Testis (tissue), 2 donors: ENCODE measurements at regions not wholly inside any gene's neighbourhood (a gene's known extent, or its start where the extent isn't known, plus 50 kb on each side); places are given as distances from the start of the nearest gene placed in this dataset.

Experiments
- DNase-seq: peaks from one replicate; pipeline ENCODE4 v3.0.0-alpha.2; 2019
- H3K27ac ChIP-seq, 2 donors: fragments of 200-600 bp; sonication (generic); one replicate each; pipeline ENCODE4 v1.5.1; 2019
- H3K27me3 ChIP-seq: fragments of 200-600 bp; sonication (generic); one replicate; pipeline ENCODE4 v1.5.1; 2019
- H3K36me3 ChIP-seq: fragments of 200-600 bp; sonication (generic); one replicate; pipeline ENCODE4 v1.5.1; 2017; ENCODE audit warnings: low read depth; ENCODE audit errors: missing control alignments
- H3K4me1 ChIP-seq: fragments of 200-600 bp; sonication (generic); one replicate; pipeline ENCODE4 v1.5.1; 2019
- H3K4me3 ChIP-seq, 2 donors: fragments of 200-600 bp; sonication (generic); one replicate each; pipeline ENCODE4 v1.5.1; 2017 to 2019
- H3K9me3 ChIP-seq: fragments of 200-600 bp; sonication (generic); one replicate; pipeline ENCODE4 v1.5.1; 2017
- CTCF ChIP-seq, 3 experiments: fragments of 450-650 bp in 2 of 3; fragments of 200-600 bp in 1 of 3; sonication (generic) in 1 of 3; IDR thresholded peaks; one replicate each; pipeline ENCODE4 v1.5.1; 2016 to 2019; ENCODE audit warnings: antibody characterized with exemption in 3 of 3, mild to moderate bottlenecking in 2 of 3, moderate library complexity in 1 of 3
- POLR2A ChIP-seq: fragments of 450-650 bp; IDR thresholded peaks from one replicate; pipeline ENCODE4 v1.6.1; 2017; ENCODE audit warnings: antibody characterized with exemption, mild to moderate bottlenecking, moderate library complexity
- WGBS, 2 donors: methylation state at CpG; one replicate each; pipeline ENCODE4 v1.1.5; 2018; 5-methylcytosine and 5-hydroxymethylcytosine counted together
- intact Hi-C: fragments of 100-400 bp; cut with DNase I; formaldehyde crosslinking; loops from one replicate; pipeline ENCODE4 v1.15.1; 2023; ENCODE audit warnings: low total_unique reads

DNA sequence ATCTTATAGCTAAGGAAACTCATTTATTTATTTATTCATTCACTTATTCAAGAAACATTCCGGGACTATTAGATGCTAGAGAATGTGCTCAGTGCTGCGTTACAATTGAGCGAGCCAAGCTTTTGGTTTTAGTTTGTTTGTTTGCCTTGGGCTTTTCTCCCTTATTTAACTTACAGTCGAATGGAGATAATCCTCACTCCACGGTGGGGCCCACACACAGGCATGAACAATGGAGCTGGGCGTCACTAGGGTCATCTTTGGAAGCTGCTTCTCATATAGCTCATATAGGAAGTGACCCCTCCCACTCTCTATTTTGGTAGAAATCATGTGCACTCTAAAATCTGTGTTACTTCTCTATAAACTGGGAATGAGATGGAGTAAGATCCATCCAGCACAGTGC, 210.0 kb downstream of the TMEM114 start:
- WGBS, 2 donors = 76 to 81% methylated on average over 6 of the region's 6 CpGs
- H3K9me3 ChIP-seq = no peaks in the 10 kb centered on the region
- no peak overlapping the region for H3K4me3 ChIP-seq
- no peak overlapping the region for H3K27ac ChIP-seq
- TF ChIP-seq POLR2A = no peak
- no peak for TF ChIP-seq CTCF (IDR thresholded peaks at IDR 0.05)
- DNase-seq = no peak
- intact Hi-C loops = no loop called here
- no peaks in the 10 kb centered on the region for H3K27me3 ChIP-seq
- no peaks in the 10 kb centered on the region for H3K4me1 ChIP-seq
- H3K36me3 ChIP-seq = no peaks in the 10 kb centered on the region

DNA sequence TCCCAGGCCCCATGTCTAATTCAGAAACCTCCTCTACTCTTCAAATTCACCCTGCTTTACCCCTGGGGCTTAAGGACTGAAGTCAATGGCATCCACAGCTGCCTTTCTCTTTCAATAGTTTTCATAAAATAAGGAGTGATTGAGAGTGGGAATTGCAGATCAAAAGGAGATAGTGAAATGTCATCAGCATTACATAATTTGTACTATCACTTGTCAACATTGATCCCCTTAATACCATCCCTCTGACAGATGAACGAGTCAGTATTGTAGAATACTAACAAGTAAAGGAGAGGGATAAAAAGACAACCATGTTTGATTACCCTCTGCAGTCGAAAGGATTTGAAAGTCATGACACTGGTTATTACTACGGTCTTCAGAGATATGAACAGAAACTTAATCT, 212.4 kb downstream of the TMEM114 start:
- no peaks in the 10 kb centered on the region for H3K36me3 ChIP-seq
- intact Hi-C loops = no loop called here
- WGBS, 2 donors = 86 to 87% methylated on average over 3 of the region's 3 CpGs
- H3K27ac ChIP-seq = no peak overlapping the region
- H3K4me3 ChIP-seq = no peak overlapping the region
- no peaks in the 10 kb centered on the region for H3K9me3 ChIP-seq
- TF ChIP-seq POLR2A (no peak), CTCF (IDR thresholded peaks at IDR 0.05) (no peak)
- DNase-seq = no peak
- H3K27me3 ChIP-seq = no peaks in the 10 kb centered on the region
- H3K4me1 ChIP-seq = no peaks in the 10 kb centered on the region

DNA sequence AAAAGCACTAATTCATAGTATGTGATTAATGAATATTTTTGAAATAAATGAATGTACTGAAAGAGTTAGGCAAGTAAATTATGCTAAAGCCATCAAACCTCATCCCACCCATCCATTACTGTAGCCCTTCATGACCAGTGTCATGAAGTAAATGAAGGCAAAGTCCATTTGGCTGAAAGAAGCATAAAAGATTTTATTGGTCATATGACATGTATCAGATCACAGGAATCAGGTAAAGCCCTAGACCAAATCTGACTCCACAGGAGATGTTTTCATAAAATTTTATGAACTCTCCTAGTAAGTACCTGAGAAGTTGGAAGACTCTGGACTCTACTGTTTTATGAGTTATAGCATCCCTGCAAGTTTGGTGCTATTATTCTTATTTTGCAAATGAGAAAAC, 213.5 kb downstream of the TMEM114 start:
- no peaks in the 10 kb centered on the region for H3K9me3 ChIP-seq
- H3K27ac ChIP-seq = no peak overlapping the region
- no peaks in the 10 kb centered on the region for H3K27me3 ChIP-seq
- H3K4me1 ChIP-seq = no peaks in the 10 kb centered on the region
- TF ChIP-seq CTCF (IDR thresholded peaks at IDR 0.05) (no peak), POLR2A (no peak)
- intact Hi-C loops = no loop called here
- no peak overlapping the region for H3K4me3 ChIP-seq
- no peak for DNase-seq
- no peaks in the 10 kb centered on the region for H3K36me3 ChIP-seq

DNA sequence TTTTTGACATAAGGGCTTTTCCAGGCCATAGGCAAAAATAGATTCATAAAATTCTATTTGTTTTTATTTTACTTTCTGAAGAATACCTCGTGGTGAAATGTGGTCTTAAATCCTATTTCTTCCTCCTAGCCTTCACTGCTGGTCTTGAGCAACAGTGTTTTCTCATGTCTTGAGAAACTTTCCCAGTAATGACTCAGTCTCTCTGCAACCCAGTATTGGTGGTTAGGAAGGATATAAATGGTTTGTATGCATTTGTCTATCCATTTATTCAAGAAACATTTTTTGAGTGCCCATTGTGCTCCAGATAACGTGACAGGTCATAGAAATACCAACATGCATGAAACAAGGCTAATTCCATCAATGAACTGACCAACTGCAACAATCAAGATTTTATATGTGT, 213.9 kb downstream of the TMEM114 start:
- Histone ChIP-seq H3K4me1 (no peaks in the 10 kb centered on the region), H3K36me3 (no peaks in the 10 kb centered on the region), H3K9me3 (no peaks in the 10 kb centered on the region), H3K27me3 (no peaks in the 10 kb centered on the region), H3K4me3 (no peak overlapping the region), H3K27ac (no peak overlapping the region)
- WGBS, 2 donors = 82 to 83% methylated on average over 2 of the region's 2 CpGs
- TF ChIP-seq POLR2A (no peak), CTCF (IDR thresholded peaks at IDR 0.05) (no peak)
- intact Hi-C loops = no loop called here
- no peak for DNase-seq

GRCh38 chr16:8375232-8375587, 215.1 kb downstream of the TMEM114 start:
- Histone ChIP-seq H3K36me3 (no peaks in the 10 kb centered on the region), H3K4me3 (no peak overlapping the region), H3K27me3 (no peaks in the 10 kb centered on the region), H3K27ac (no peak overlapping the region), H3K9me3 (no peaks in the 10 kb centered on the region), H3K4me1 (no peaks in the 10 kb centered on the region)
- intact Hi-C loops = no loop called here
- TF ChIP-seq POLR2A = no peak
- no peak for TF ChIP-seq CTCF (IDR thresholded peaks at IDR 0.05)
- 36 to 61% methylated on average over 1 of the region's 1 CpG for WGBS, 2 donors
- no peak for DNase-seq
